T-helper 1 cell treated with Interleukin-12 subunit alpha and Interleukin-12 subunit beta and Interleukin-4 antibody, amounts not matched to agents 30 ng/mL and 1 ng/mL, for 36 hours (primary cell): ENCODE measurements at regions not wholly inside any gene's neighbourhood (a gene's known extent, or its start where the extent isn't known, plus 50 kb on each side); places are given as distances from the start of the nearest gene placed in this dataset.
"Not testable (repeated sequence)": the region's sequence is repeated elsewhere in the genome, so short reads cannot be mapped to it uniquely, and the experiment has no call there.

Experiments
- intact Hi-C: fragments of 100-400 bp; cut with micrococcal nuclease; formaldehyde crosslinking; loops from one replicate; pipeline ENCODE4 v1.15.1; 2024

- intact Hi-C loops, result no loop called here
Measured at GRCh38 chr7:109611656-109612055, 1042.0 kb downstream of the DNAJB9 start.

GRCh38 chr7:109616551-109617069, 1046.9 kb downstream of the DNAJB9 start:
- intact Hi-C loops, result no loop called here

DNA sequence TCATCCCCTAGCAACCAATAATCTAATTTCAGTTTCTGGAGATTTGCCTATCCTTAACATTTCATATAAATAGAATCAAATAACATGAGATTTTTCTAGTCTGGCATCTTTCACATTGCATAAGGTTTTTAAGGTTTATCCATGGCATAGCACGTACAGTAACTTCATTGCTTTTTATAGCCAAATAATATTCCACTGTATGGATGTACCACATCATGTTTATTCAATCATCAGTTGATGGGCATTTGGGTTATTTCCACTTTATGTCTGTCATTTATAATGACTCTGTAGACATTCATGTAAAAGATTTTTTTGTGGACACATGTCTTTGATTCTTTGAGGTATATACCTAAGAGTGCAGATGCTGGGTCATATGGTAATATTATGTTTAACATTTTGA, 1052.6 kb downstream of the DNAJB9 start:
- intact Hi-C loops, result no loop called here

DNA sequence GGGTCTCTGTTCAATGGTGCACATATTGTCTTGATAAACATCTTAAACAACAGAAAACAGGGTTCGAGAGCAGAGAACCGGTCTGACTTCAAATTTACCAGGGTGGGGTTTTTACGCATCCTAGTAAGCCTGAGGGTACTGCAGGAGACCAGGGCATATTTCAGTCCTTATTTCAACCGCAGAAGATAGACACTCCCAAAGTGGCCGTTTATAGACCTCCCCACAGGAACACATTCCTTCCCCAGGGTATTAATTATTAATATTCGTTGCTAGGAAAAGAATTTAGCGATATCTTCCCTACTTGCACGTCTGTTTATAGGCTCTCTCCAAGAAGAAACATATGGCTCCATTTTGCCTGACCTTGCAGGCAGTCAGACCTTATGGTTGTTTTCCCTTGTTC, 1063.2 kb downstream of the DNAJB9 start:
- intact Hi-C loops, result not testable (repeated sequence)

DNA sequence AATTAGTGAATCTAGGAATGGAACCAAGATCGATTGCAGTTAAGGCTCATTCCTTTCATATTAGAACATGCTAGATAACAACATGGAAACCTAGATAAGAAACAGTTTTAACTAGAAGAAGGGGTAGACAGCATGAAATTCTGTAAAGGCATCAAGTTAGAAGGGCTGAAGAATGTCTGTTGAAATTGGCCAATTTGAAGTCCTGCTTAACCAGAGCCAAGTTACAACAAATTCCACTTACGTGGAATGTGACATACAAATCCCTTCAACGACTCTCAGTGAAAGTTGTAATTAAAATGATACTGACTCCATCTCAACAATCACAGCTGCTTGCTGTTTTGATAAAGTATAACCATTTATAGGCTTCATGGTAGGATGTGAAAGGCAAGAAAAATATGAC, 1065.7 kb downstream of the DNAJB9 start:
- intact Hi-C loops, result no loop called here

DNA sequence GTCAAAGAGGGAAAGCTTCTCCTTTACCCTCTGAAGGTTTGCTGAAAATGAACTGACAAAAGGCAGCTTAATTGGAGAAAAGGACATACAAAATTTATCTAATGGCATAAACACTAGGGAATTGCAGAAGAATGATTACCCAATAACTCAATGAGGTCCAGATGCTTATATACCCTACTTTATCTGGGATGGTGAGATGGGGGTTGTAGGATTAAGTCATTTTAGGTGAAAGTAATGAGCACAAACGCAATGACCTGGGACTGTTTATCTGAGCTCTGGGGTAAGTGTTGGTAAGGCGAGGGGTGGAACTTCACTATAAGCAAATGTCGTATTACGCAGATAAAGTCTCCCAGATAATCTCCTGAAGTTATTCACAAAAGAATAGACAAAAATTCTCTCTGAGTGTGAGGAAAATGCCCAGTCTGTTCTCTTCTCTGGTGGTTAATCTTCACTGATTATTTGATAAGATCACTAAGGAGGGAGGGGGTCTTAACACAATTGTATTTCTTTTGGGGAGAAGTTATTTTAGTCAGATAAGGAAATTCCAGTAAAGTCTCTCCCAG, 1067.8 kb downstream of the DNAJB9 start:
- intact Hi-C loops, result no loop called here

- intact Hi-C loops, result no loop called here
Measured at GRCh38 chr7:109638321-109638720, 1068.6 kb downstream of the DNAJB9 start.

GRCh38 chr7:109639561-109639960, 1069.9 kb downstream of the DNAJB9 start:
- intact Hi-C loops, result no loop called here

- intact Hi-C loops, result no loop called here
Measured at GRCh38 chr7:109641445-109641844, 1071.8 kb downstream of the DNAJB9 start.

DNA sequence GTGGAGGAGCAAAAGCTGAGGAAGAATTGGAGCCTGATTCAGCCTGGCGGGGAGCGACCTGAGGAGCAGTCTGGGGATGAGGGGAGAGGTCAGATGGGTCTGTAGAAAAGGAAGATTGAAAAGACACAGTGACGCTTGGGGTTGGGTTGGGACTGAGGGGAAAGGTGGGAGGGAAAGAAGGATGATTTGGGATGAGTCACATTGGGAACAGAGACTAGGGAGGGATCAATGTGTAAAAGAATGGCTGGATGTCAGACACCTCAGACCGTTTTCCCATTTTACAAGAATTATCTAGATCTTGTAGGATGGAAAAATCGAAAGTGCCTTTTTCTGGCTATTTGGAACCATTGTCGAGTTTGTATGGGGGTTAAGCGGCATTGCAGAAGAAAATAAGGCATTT, 1076.5 kb downstream of the DNAJB9 start:
- intact Hi-C loops, result no loop called here

GRCh38 chr7:109646594-109646993, 1076.9 kb downstream of the DNAJB9 start:
- intact Hi-C loops, result not testable (repeated sequence)

GRCh38 chr7:109647263-109647662, 1077.6 kb downstream of the DNAJB9 start:
- intact Hi-C loops, result not testable (repeated sequence)

- intact Hi-C loops, result no loop called here
Measured at GRCh38 chr7:109659261-109659660, 1089.6 kb downstream of the DNAJB9 start.

- intact Hi-C loops, result no loop called here
Measured at GRCh38 chr7:109660401-109660800, 1090.7 kb downstream of the DNAJB9 start.

GRCh38 chr7:109663806-109664205, 1094.1 kb downstream of the DNAJB9 start:
- intact Hi-C loops, result no loop called here

- intact Hi-C loops, result not testable (repeated sequence)
Measured at GRCh38 chr7:109687269-109687668, 1117.6 kb downstream of the DNAJB9 start.

- intact Hi-C loops, result not testable (repeated sequence)
Measured at GRCh38 chr7:109692613-109693012, 1122.9 kb downstream of the DNAJB9 start.

GRCh38 chr7:109694149-109695071, 1124.7 kb downstream of the DNAJB9 start:
- intact Hi-C loops, result no loop called here

GRCh38 chr7:109695419-109695818, 1125.7 kb downstream of the DNAJB9 start:
- intact Hi-C loops, result no loop called here

- intact Hi-C loops, result no loop called here
Measured at GRCh38 chr7:109696723-109697122, 1127.0 kb downstream of the DNAJB9 start.

DNA sequence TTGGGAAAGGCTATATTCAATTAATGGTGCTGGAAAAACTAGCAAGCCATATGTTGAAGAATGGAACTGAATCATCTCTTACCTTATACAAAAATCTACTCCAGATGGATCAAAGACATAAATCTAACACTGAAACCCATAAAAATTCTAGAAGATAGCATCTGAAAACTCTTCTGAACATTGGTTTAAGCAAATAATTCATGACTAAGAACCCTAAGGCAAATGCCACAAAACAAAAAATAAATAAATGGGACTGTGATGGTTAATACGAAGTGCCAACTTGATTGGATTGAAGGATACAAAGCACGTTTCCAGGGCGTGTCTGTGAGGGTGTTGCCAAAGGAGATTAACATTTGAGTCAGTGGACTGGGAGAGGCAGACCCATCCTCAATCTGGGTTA, 1130.0 kb downstream of the DNAJB9 start:
- intact Hi-C loops, result no loop called here

DNA sequence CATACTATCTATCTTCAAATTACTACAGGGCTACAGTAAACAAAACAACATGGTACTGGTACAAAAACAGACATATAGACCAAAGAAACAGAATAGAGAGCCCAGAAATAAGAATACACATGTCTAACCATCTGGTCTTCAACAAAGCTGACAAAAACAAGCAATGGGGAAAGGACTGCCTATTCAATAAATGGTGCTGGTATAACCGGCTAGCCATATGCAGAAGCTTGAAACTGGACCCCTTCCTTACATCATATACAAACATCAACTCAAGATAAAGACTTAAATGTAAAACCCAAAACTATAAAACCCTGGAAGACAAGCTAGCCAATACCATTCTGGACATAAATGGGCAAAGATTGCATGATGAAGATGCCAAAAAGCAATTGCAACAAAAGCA, 1143.7 kb downstream of the DNAJB9 start:
- intact Hi-C loops, result no loop called here

- intact Hi-C loops, result not testable (repeated sequence)
Measured at GRCh38 chr7:109719359-109719758, 1149.7 kb downstream of the DNAJB9 start.
